CD4-positive, alpha-beta T cell (primary cell): ENCODE measurements at regions not wholly inside any gene's neighbourhood (a gene's known extent, or its start where the extent isn't known, plus 50 kb on each side); places are given as distances from the start of the nearest gene placed in this dataset.

Experiments used
- ATAC-seq: fragments of 200-7000 bp; cut with Tn5 transposase; one replicate; pipeline ENCODE4 v1.10.0; 2022; ENCODE audit warnings: mild to moderate bottlenecking; ENCODE audit not compliant: poor library complexity
- CTCF ChIA-PET: fragments of 350-600 bp; sonication (Branson Sonifier 250); formaldehyde crosslinking; loops from one replicate; lab custom pipeline; 2021; ENCODE audit warnings: antibody characterized with exemption, inconsistent platforms; lab: Charles Lee
- POLR2A ChIA-PET: fragments of 350-600 bp; sonication (Branson Sonifier 250); formaldehyde crosslinking; loops from one replicate; lab custom pipeline; 2021; ENCODE audit warnings: antibody characterized with exemption, inconsistent platforms; lab: Charles Lee
- DNase-seq, 14 experiments: peaks; one replicate each; pipeline ENCODE4 v3.0.0-alpha.2; 2013 to 2020; ENCODE audit warnings: mixed read lengths in 2 of 14
- H3K27ac ChIP-seq, 2 donors: one replicate each; pipeline versions ENCODE4 v1.5.1 to v1.7.0; 2013; ENCODE audit warnings: low read length in 2 of 2, low read depth in 1 of 2, mild to moderate bottlenecking in 1 of 2
- H3K27me3 ChIP-seq, 2 experiments: 1 replicate in 1 of 2; 2 replicates in 1 of 2; pipeline versions ENCODE4 v1.6.1 to v1.7.0; 2013; ENCODE audit warnings: low read length in 2 of 2, control low read depth in 1 of 2, mild to moderate bottlenecking in 1 of 2, moderate library complexity in 1 of 2; ENCODE audit not compliant: insufficient read depth in 2 of 2, control insufficient read depth in 1 of 2
- H3K36me3 ChIP-seq: one replicate; pipeline ENCODE4 v1.6.1; 2013; ENCODE audit warnings: low read length, control low read depth; ENCODE audit not compliant: insufficient read depth
- H3K4me1 ChIP-seq: one replicate; pipeline ENCODE4 v1.6.1; 2013; ENCODE audit warnings: low read length, control low read depth; ENCODE audit not compliant: insufficient read depth
- H3K4me3 ChIP-seq: one replicate; pipeline ENCODE4 v1.5.1; 2013; ENCODE audit warnings: mild to moderate bottlenecking, low read length, moderate library complexity
- H3K9me3 ChIP-seq, 2 experiments: 1 replicate in 1 of 2; 2 replicates in 1 of 2; pipeline versions ENCODE4 v1.6.1 to v1.7.0; 2013; ENCODE audit warnings: low read length in 2 of 2, mild to moderate bottlenecking in 2 of 2, control low read depth in 1 of 2, moderate library complexity in 1 of 2; ENCODE audit not compliant: control insufficient read depth in 1 of 2, insufficient read depth in 1 of 2
- H3K27ac Mint-ChIP-seq: one replicate; pipeline ENCODE4 v1.8.0; 2020; ENCODE audit warnings: mixed read lengths
- H3K27me3 Mint-ChIP-seq: one replicate; pipeline ENCODE4 v1.8.0; 2021; ENCODE audit warnings: mixed read lengths
- H3K36me3 Mint-ChIP-seq: one replicate; pipeline ENCODE4 v1.8.0; 2021; ENCODE audit warnings: low read depth, mixed read lengths
- H3K4me1 Mint-ChIP-seq: one replicate; pipeline ENCODE4 v1.8.0; 2021; ENCODE audit warnings: low read depth, mixed read lengths
- H3K4me3 Mint-ChIP-seq: one replicate; pipeline ENCODE4 v1.8.0; 2020; ENCODE audit warnings: mild to moderate bottlenecking, mixed read lengths
- H3K9me3 Mint-ChIP-seq: one replicate; pipeline ENCODE4 v1.8.0; 2020; ENCODE audit warnings: mixed read lengths
- CTCF ChIP-seq: fragments of 200-600 bp; IDR thresholded peaks from one replicate; pipeline ENCODE4 v1.8.0; 2022; ENCODE audit warnings: antibody characterized with exemption, mild to moderate bottlenecking
- intact Hi-C, 2 experiments: fragments of 100-400 bp; cut with DNase I in 1 of 2; cut with micrococcal nuclease in 1 of 2; formaldehyde crosslinking; loops; one replicate each; pipeline versions ENCODE4 v1.15.1 to v1.9.0; 2023 to 2025; cut with DNase I, micrococcal nuclease

DNA sequence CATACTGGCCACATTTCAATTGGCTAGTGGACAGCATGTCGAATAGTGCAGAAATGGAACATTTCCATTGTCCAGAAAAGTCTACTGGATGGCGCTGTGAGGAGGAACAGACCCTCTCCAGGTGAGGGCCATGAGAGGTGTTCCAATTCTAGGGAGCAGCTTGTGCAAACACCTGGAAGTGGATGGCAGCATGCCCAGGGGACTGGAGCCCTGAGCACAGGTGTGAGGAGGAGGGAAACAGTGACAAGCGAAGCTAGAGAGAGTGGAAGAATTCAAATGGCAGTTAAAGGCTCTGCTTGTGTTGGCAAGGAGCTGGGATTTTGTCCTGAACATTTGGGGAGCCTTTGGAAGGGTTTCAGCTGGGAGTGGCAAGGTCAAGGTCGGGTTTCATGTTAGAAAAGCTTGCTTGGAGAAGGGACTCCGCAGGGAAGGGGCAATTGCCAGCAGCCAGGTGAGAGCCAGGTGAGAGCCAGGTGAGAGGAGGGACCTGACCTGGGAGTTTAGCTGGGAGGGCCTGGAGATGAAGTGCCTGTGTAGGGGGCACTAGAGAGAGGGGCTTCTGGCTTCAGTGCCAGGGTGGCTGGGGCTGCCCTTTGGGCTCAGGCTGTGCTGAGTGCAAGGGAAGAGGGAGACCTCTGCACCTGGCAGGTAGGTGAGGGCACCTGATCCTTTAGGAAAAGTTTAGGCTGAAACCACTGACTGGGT, 93.8 kb downstream of the LINGO1 start:
- H3K27me3 ChIP-seq, result no peaks in the 10 kb centered on the region
- H3K4me3 ChIP-seq, result no peak overlapping the region
- POLR2A ChIA-PET, result no interaction called here
- no peaks in the 10 kb centered on the region for H3K36me3 Mint-ChIP-seq
- H3K9me3 ChIP-seq, result no peaks in the 10 kb centered on the region
- H3K27ac Mint-ChIP-seq, result no peak overlapping the region
- no peak overlapping the region for H3K27ac ChIP-seq
- no peak overlapping the region for H3K4me3 Mint-ChIP-seq
- no peaks in the 10 kb centered on the region for H3K9me3 Mint-ChIP-seq
- no peaks in the 10 kb centered on the region for H3K27me3 Mint-ChIP-seq
- no peak for TF ChIP-seq CTCF
- no peak for DNase-seq
- H3K4me1 ChIP-seq, result peaks cover 13% of the 10 kb centered on the region
- intact Hi-C loops, result no loop called here
- ATAC-seq, result no peak
- CTCF ChIA-PET, result no interaction called here
- H3K4me1 Mint-ChIP-seq, result peaks cover 5% of the 10 kb centered on the region
- H3K36me3 ChIP-seq, result no peaks in the 10 kb centered on the region

DNA sequence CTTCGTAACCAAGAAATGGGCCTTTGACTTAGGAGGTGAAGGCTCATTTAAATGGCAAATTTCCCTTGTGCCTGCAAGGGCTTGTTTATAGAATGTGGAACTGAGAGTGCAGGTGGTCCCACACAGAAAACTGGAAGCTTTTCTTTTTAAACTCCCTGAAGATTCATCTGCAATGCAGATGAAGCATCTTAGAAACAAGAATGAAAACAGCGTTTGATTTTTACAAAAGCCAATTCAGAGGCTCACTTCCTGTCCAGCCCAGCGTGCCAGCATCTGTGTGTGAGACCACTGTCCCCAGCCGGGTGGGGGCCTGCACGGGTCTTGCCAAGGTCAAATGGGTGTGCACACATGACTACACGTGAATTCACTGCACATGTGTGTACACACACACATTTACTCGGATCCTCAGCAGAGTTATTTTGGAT, 94.7 kb downstream of the LINGO1 start:
- intact Hi-C loops, result no loop called here
- H3K27me3 Mint-ChIP-seq, result no peaks in the 10 kb centered on the region
- no peak overlapping the region for H3K4me3 Mint-ChIP-seq
- Histone ChIP-seq H3K9me3 (no peaks in the 10 kb centered on the region), H3K4me1 (peaks cover 5% of the 10 kb centered on the region), H3K27ac (no peak overlapping the region), H3K4me3 (no peak overlapping the region), H3K27me3 (no peaks in the 10 kb centered on the region), H3K36me3 (no peaks in the 10 kb centered on the region)
- H3K36me3 Mint-ChIP-seq, result no peaks in the 10 kb centered on the region
- H3K4me1 Mint-ChIP-seq, result peaks cover 5% of the 10 kb centered on the region
- no peak for DNase-seq
- TF ChIP-seq CTCF, result no peak
- H3K9me3 Mint-ChIP-seq, result no peaks in the 10 kb centered on the region
- ChIA-PET POLR2A (no interaction called here), CTCF (no interaction called here)
- no peak overlapping the region for H3K27ac Mint-ChIP-seq
- ATAC-seq, result no peak

- Histone ChIP-seq H3K36me3 (no peaks in the 10 kb centered on the region), H3K9me3 (no peaks in the 10 kb centered on the region), H3K27me3 (no peaks in the 10 kb centered on the region), H3K4me1 (no peaks in the 10 kb centered on the region), H3K4me3 (no peak overlapping the region), H3K27ac (no peak overlapping the region)
- ChIA-PET CTCF (no interaction called here), POLR2A (no interaction called here)
- Mint-ChIP-seq H3K9me3 (no peaks in the 10 kb centered on the region), H3K4me1 (no peaks in the 10 kb centered on the region), H3K36me3 (no peaks in the 10 kb centered on the region), H3K27me3 (no peaks in the 10 kb centered on the region), H3K27ac (no peak overlapping the region), H3K4me3 (no peak overlapping the region)
- ATAC-seq (no peak), DNase-seq (no peak)
- TF ChIP-seq CTCF, result no peak
- intact Hi-C loops, result no loop called here
Measured at GRCh38 chr15:77537006-77537405, 95.7 kb downstream of the LINGO1 start.
